ENCODE measurements at regions not wholly inside any gene's neighbourhood (a gene's known extent, or its start where the extent isn't known, plus 50 kb on each side); places are given as distances from the start of the nearest gene placed in this dataset.

GRCh38 chr2:117701365-117701764 is 113.1 kb upstream of the DDX18 start:
- Histone ChIP-seq H2AFZ (ENCODE audit: low read length) (no peak overlapping the region), H3K36me3 (ENCODE audit: insufficient read depth, low read length) (no peaks in the 10 kb centered on the region), H3K9me3 (ENCODE audit: low read length) (no peaks in the 10 kb centered on the region), H3K27me3 (ENCODE audit: insufficient read depth, low read length) (no peaks in the 10 kb centered on the region; the same call in 1 of the 2 replicates), H4K20me1 (ENCODE audit: insufficient read depth, low read length) (no peaks in the 10 kb centered on the region), H3F3A (ENCODE audit: insufficient read depth, low read length) (no peaks in the 10 kb centered on the region), H3K4me3 (ENCODE audit: low read depth, low read length, poor library complexity, severe bottlenecking) (no peak overlapping the region), H3K9me2 (ENCODE audit: low read depth, low read length) (no peaks in the 10 kb centered on the region), H3K4me1 (ENCODE audit: insufficient read depth, low read length, severe bottlenecking) (no peaks in the 10 kb centered on the region), H3K4me2 (ENCODE audit: low read length) (no peak overlapping the region), H3K9ac (ENCODE audit: low read length) (no peak overlapping the region), H3K79me2 (ENCODE audit: insufficient read depth, low read length) (no peaks in the 10 kb centered on the region), H3K27ac (ENCODE audit: low read depth, low read length, poor library complexity, severe bottlenecking) (no peak overlapping the region)
- TF ChIP-seq CTCF (IDR thresholded peaks at IDR 0.05; ENCODE audit: low read length) = no peak
- no peak for TF ChIP-seq EZH2 (IDR thresholded peaks at IDR 0.05; ENCODE audit: borderline replicate concordance, low read length)

- Histone ChIP-seq H3K4me2 (ENCODE audit: low read length) (no peak overlapping the region), H3K36me3 (ENCODE audit: insufficient read depth, low read length) (no peaks in the 10 kb centered on the region), H3K9ac (ENCODE audit: low read length) (no peak overlapping the region), H3F3A (ENCODE audit: insufficient read depth, low read length) (no peaks in the 10 kb centered on the region), H3K9me2 (ENCODE audit: low read depth, low read length) (no peaks in the 10 kb centered on the region), H4K20me1 (ENCODE audit: insufficient read depth, low read length) (no peaks in the 10 kb centered on the region), H3K27ac (ENCODE audit: low read depth, low read length, poor library complexity, severe bottlenecking) (no peak overlapping the region), H3K4me1 (ENCODE audit: insufficient read depth, low read length, severe bottlenecking) (no peaks in the 10 kb centered on the region), H3K9me3 (ENCODE audit: low read length) (no peaks in the 10 kb centered on the region), H3K79me2 (ENCODE audit: insufficient read depth, low read length) (no peaks in the 10 kb centered on the region), H2AFZ (ENCODE audit: low read length) (no peak overlapping the region), H3K27me3 (ENCODE audit: insufficient read depth, low read length) (no peaks in the 10 kb centered on the region; the same call in 1 of the 2 replicates), H3K4me3 (ENCODE audit: low read depth, low read length, poor library complexity, severe bottlenecking) (no peak overlapping the region)
- no peak for TF ChIP-seq CTCF (IDR thresholded peaks at IDR 0.05; ENCODE audit: low read length)
- TF ChIP-seq EZH2 (IDR thresholded peaks at IDR 0.05; ENCODE audit: borderline replicate concordance, low read length) = no peak
Measured at GRCh38 chr2:117702098-117702497, 112.4 kb upstream of the DDX18 start.

GRCh38 chr2:117703858-117704257 is 110.6 kb upstream of the DDX18 start:
- Histone ChIP-seq H3K9me2 (ENCODE audit: low read depth, low read length) (no peaks in the 10 kb centered on the region), H4K20me1 (ENCODE audit: insufficient read depth, low read length) (no peaks in the 10 kb centered on the region), H3K27me3 (ENCODE audit: insufficient read depth, low read length) (no peaks in the 10 kb centered on the region; the same call in 1 of the 2 replicates), H3K79me2 (ENCODE audit: insufficient read depth, low read length) (no peaks in the 10 kb centered on the region), H3K4me1 (ENCODE audit: insufficient read depth, low read length, severe bottlenecking) (no peaks in the 10 kb centered on the region), H3K9ac (ENCODE audit: low read length) (no peak overlapping the region), H3K4me3 (ENCODE audit: low read depth, low read length, poor library complexity, severe bottlenecking) (no peak overlapping the region), H3F3A (ENCODE audit: insufficient read depth, low read length) (no peaks in the 10 kb centered on the region), H3K4me2 (ENCODE audit: low read length) (no peak overlapping the region), H3K27ac (ENCODE audit: low read depth, low read length, poor library complexity, severe bottlenecking) (no peak overlapping the region), H3K9me3 (ENCODE audit: low read length) (no peaks in the 10 kb centered on the region), H3K36me3 (ENCODE audit: insufficient read depth, low read length) (no peaks in the 10 kb centered on the region), H2AFZ (ENCODE audit: low read length) (no peak overlapping the region)
- TF ChIP-seq EZH2 (IDR thresholded peaks at IDR 0.05; ENCODE audit: borderline replicate concordance, low read length) = no peak
- no peak for TF ChIP-seq CTCF (IDR thresholded peaks at IDR 0.05; ENCODE audit: low read length)
